H9 (cell line): ENCODE measurements at regions not wholly inside any gene's neighbourhood (a gene's known extent, or its start where the extent isn't known, plus 50 kb on each side); places are given as distances from the start of the nearest gene placed in this dataset.

ENCODE experiments used
- DNase-seq: peaks from one replicate; pipeline ENCODE4 v3.0.0-alpha.2; 2017
- H2AFZ ChIP-seq: one replicate; pipeline ENCODE4 v1.6.1; 2013; ENCODE audit warnings: mild to moderate bottlenecking, low read length, control low read depth, moderate library complexity
- H2AK5ac ChIP-seq: 2 replicates; pipeline ENCODE4 v1.6.1; 2013; ENCODE audit warnings: low read length, control low read depth, mixed read lengths; ENCODE audit not compliant: insufficient read length
- H2BK120ac ChIP-seq: one replicate; pipeline ENCODE4 v1.6.1; 2013; ENCODE audit warnings: low read depth, mild to moderate bottlenecking, low read length, control low read depth, inconsistent platforms; ENCODE audit not compliant: poor library complexity, severe bottlenecking
- H2BK12ac ChIP-seq: 2 replicates; pipeline ENCODE4 v1.6.1; 2013; ENCODE audit warnings: low read length, control low read depth, mixed read lengths, low read depth; ENCODE audit not compliant: insufficient read length
- H2BK15ac ChIP-seq: 2 replicates; pipeline ENCODE4 v1.6.1; 2013; ENCODE audit warnings: low read depth, low read length, control low read depth
- H2BK20ac ChIP-seq: one replicate; pipeline ENCODE4 v1.6.1; 2013; ENCODE audit warnings: low read depth, mild to moderate bottlenecking, low read length, control low read depth, inconsistent platforms; ENCODE audit not compliant: poor library complexity, severe bottlenecking
- H2BK5ac ChIP-seq: 2 replicates; pipeline ENCODE4 v1.6.1; 2013; ENCODE audit warnings: low read length, control low read depth, mixed read lengths; ENCODE audit not compliant: insufficient read length
- H3K14ac ChIP-seq: 2 replicates; pipeline ENCODE4 v1.6.1; 2013; ENCODE audit warnings: low read length, control low read depth; ENCODE audit not compliant: insufficient read depth
- H3K18ac ChIP-seq: 2 replicates; pipeline ENCODE4 v1.6.1; 2013; ENCODE audit warnings: low read depth, mild to moderate bottlenecking, mixed read lengths, low read length, control low read depth; ENCODE audit not compliant: insufficient read length
- H3K23ac ChIP-seq: 2 replicates; pipeline ENCODE4 v1.6.1; 2013; ENCODE audit warnings: low read length, control low read depth, mixed read lengths, low read depth; ENCODE audit not compliant: insufficient read length
- H3K23me2 ChIP-seq: 2 replicates; pipeline ENCODE4 v1.6.1; 2013; ENCODE audit warnings: low read depth, mild to moderate bottlenecking, mixed read lengths, low read length, control low read depth; ENCODE audit not compliant: insufficient read length, poor library complexity, severe bottlenecking
- H3K27ac ChIP-seq: 2 replicates; pipeline ENCODE4 v1.5.1; 2013; ENCODE audit warnings: low read length, control low read depth, mixed read lengths, low read depth; ENCODE audit not compliant: insufficient read length
- H3K27me3 ChIP-seq: 2 replicates; pipeline ENCODE4 v1.6.1; 2013; ENCODE audit warnings: low read length, control low read depth, inconsistent platforms; ENCODE audit not compliant: insufficient read depth
- H3K4ac ChIP-seq: 2 replicates; pipeline ENCODE4 v1.6.1; 2013; ENCODE audit warnings: low read depth, mild to moderate bottlenecking, control low read depth, inconsistent platforms, low read length, moderate library complexity
- H3K4me1 ChIP-seq: 2 replicates; pipeline ENCODE4 v1.6.1; 2013; ENCODE audit warnings: low read length, control low read depth, inconsistent platforms; ENCODE audit not compliant: insufficient read depth
- H3K4me2 ChIP-seq: 2 replicates; pipeline ENCODE4 v1.6.1; 2013; ENCODE audit warnings: low read length, control low read depth, mixed read lengths; ENCODE audit not compliant: insufficient read length, insufficient read depth
- H3K56ac ChIP-seq: 2 replicates; pipeline ENCODE4 v1.6.1; 2013; ENCODE audit warnings: low read depth, mild to moderate bottlenecking, mixed read lengths, low read length, control low read depth; ENCODE audit not compliant: insufficient read length
- H3K79me1 ChIP-seq: 2 replicates; pipeline ENCODE4 v1.6.1; 2013; ENCODE audit warnings: low read depth, mild to moderate bottlenecking, moderate library complexity, low read length, control low read depth, inconsistent platforms; ENCODE audit not compliant: insufficient read depth, poor library complexity, severe bottlenecking
- H3K79me2 ChIP-seq: 2 replicates; pipeline ENCODE4 v1.6.1; 2013; ENCODE audit warnings: low read length, control low read depth, inconsistent platforms; ENCODE audit not compliant: insufficient read depth
- H3K9ac ChIP-seq: 2 replicates; pipeline ENCODE4 v1.6.1; 2013; ENCODE audit warnings: low read length, control low read depth, mixed read lengths; ENCODE audit not compliant: insufficient read length; ENCODE audit errors: extremely low read depth
- H3K9me3 ChIP-seq: one replicate; pipeline ENCODE4 v1.6.1; 2013; ENCODE audit warnings: low read depth, low read length, inconsistent platforms; ENCODE audit not compliant: control insufficient read depth
- H3T11ph ChIP-seq: one replicate; pipeline ENCODE4 v1.6.1; 2013; ENCODE audit warnings: mild to moderate bottlenecking, low read length, control low read depth, inconsistent platforms
- H4K20me1 ChIP-seq: one replicate; pipeline ENCODE4 v1.6.1; 2013; ENCODE audit not compliant: control insufficient read depth, insufficient read length, insufficient read depth
- H4K5ac ChIP-seq: 2 replicates; pipeline ENCODE4 v1.6.1; 2013; ENCODE audit warnings: low read depth, mild to moderate bottlenecking, mixed read lengths, low read length, control low read depth; ENCODE audit not compliant: insufficient read length
- H4K8ac ChIP-seq: replicated peaks from 2 replicates; pipeline ENCODE4 v1.6.1; 2013; ENCODE audit warnings: low read length, control low read depth, mixed read lengths, low read depth; ENCODE audit not compliant: insufficient read length
- H4K91ac ChIP-seq: 2 replicates; pipeline ENCODE4 v1.6.1; 2013; ENCODE audit warnings: low read depth, mild to moderate bottlenecking, moderate library complexity, mixed read lengths, low read length, control low read depth; ENCODE audit not compliant: insufficient read length
- H3K27ac Mint-ChIP-seq, 3 experiments: 2 replicates in 2 of 3; 3 replicates in 1 of 3; pipeline ENCODE4 v1.8.0; 2020 to 2021; ENCODE audit warnings: mixed read lengths in 3 of 3, mild to moderate bottlenecking in 1 of 3, moderate library complexity in 1 of 3
- H3K27me3 Mint-ChIP-seq: 2 replicates; pipeline ENCODE4 v1.8.0; 2021; ENCODE audit warnings: low read depth, mild to moderate bottlenecking, moderate library complexity, mixed read lengths
- H3K36me3 Mint-ChIP-seq, 3 experiments: 2 replicates in 2 of 3; 3 replicates in 1 of 3; pipeline ENCODE4 v1.8.0; 2020 to 2021; ENCODE audit warnings: low read depth in 3 of 3, mixed read lengths in 3 of 3; ENCODE audit not compliant: insufficient read depth in 1 of 3
- H3K4me1 Mint-ChIP-seq, 2 experiments: 2 replicates each; pipeline ENCODE4 v1.8.0; 2020; ENCODE audit warnings: mixed read lengths in 2 of 2
- H3K4me3 Mint-ChIP-seq, 2 experiments: 2 replicates in 1 of 2; 3 replicates in 1 of 2; pipeline ENCODE4 v1.8.0; 2020 to 2021; ENCODE audit warnings: mild to moderate bottlenecking in 2 of 2, mixed read lengths in 2 of 2, moderate library complexity in 1 of 2
- H3K9me3 Mint-ChIP-seq, 2 experiments: 2 replicates in 1 of 2; 3 replicates in 1 of 2; pipeline ENCODE4 v1.8.0; 2020; ENCODE audit warnings: mild to moderate bottlenecking in 2 of 2, mixed read lengths in 2 of 2, moderate library complexity in 1 of 2
- WGBS: extraction: QIAGEN DNeasy Blood & Tissue Kit; methylation state at CpG from one replicate; pipeline ENCODE4 v1.1.7; 2013; ENCODE audit warnings: missing lambda C conversion rate, low lambda C conversion rate, mixed read lengths; ENCODE audit not compliant: insufficient read length; ENCODE audit errors: extremely low coverage; 5-methylcytosine and 5-hydroxymethylcytosine counted together
- TF ChIP-seq, protein P1 (sequence below): fragments of 200-600 bp; sonication (generic); conservative IDR thresholded peaks from 3 replicates; pipeline ENCODE4 v1.8.0; 2021; ENCODE audit warnings: antibody characterized with exemption, mild to moderate bottlenecking

DNA sequence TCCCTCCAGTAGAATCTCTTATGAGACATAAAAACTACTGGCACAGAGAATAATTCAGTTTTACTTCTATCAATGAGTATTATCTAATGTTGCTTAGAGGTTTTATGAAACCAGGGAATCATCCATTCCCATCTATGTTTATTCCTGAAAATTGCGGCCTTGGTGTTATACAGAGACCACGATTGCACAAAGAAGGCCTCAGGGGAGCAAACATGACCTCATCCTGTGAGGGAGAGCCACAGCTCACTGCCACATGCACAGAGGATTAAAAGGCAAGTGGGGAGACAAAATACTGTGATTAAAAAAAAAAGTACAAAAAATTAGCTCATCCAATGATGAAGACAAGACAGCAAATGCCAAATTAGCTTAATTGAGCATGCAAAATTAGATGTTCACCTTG is 111.8 kb upstream of the SLC35G4 start:
- no peak overlapping the region for H3T11ph ChIP-seq
- no peak overlapping the region for H3K4ac ChIP-seq
- no peaks in the 10 kb centered on the region for H3K9me3 ChIP-seq
- no peak overlapping the region for H2AK5ac ChIP-seq
- no peak overlapping the region for H4K5ac ChIP-seq
- Mint-ChIP-seq H3K4me3 (no peak overlapping the region), H3K4me1 (no peaks in the 10 kb centered on the region; a peak in 1 of 4 replicates), H3K27me3 (no peaks in the 10 kb centered on the region), H3K9me3 (no peaks in the 10 kb centered on the region), H3K36me3 (no peaks in the 10 kb centered on the region), H3K27ac (no peak overlapping the region)
- no peak overlapping the region for H3K4me2 ChIP-seq
- no peak overlapping the region for H2BK12ac ChIP-seq
- H4K91ac ChIP-seq = no peak overlapping the region
- no peak overlapping the region for H3K9ac ChIP-seq
- H3K23me2 ChIP-seq = no peaks in the 10 kb centered on the region
- no peak overlapping the region for H2BK15ac ChIP-seq
- no peak overlapping the region for H3K23ac ChIP-seq
- DNase-seq = no peak
- no peak overlapping the region for H4K8ac ChIP-seq
- H2BK120ac ChIP-seq = no peak overlapping the region
- H3K56ac ChIP-seq = no peak overlapping the region
- no peak overlapping the region for H2BK5ac ChIP-seq
- WGBS = no CpG with 5 or more reads among the region's 2 CpGs
- H3K4me1 ChIP-seq = no peaks in the 10 kb centered on the region
- no peaks in the 10 kb centered on the region for H3K79me1 ChIP-seq
- H3K27me3 ChIP-seq = no peaks in the 10 kb centered on the region
- H4K20me1 ChIP-seq = no peaks in the 10 kb centered on the region
- H3K79me2 ChIP-seq = no peaks in the 10 kb centered on the region
- no peak overlapping the region for H2AFZ ChIP-seq
- H3K18ac ChIP-seq = no peak overlapping the region
- no peak overlapping the region for H2BK20ac ChIP-seq
- TF ChIP-seq, protein P1, sequence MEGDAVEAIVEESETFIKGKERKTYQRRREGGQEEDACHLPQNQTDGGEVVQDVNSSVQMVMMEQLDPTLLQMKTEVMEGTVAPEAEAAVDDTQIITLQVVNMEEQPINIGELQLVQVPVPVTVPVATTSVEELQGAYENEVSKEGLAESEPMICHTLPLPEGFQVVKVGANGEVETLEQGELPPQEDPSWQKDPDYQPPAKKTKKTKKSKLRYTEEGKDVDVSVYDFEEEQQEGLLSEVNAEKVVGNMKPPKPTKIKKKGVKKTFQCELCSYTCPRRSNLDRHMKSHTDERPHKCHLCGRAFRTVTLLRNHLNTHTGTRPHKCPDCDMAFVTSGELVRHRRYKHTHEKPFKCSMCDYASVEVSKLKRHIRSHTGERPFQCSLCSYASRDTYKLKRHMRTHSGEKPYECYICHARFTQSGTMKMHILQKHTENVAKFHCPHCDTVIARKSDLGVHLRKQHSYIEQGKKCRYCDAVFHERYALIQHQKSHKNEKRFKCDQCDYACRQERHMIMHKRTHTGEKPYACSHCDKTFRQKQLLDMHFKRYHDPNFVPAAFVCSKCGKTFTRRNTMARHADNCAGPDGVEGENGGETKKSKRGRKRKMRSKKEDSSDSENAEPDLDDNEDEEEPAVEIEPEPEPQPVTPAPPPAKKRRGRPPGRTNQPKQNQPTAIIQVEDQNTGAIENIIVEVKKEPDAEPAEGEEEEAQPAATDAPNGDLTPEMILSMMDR = no peak
- H3K14ac ChIP-seq = no peak overlapping the region
- no peak overlapping the region for H3K27ac ChIP-seq
